Type B pancreatic cell (in vitro differentiated cells): ENCODE measurements at regions not wholly inside any gene's neighbourhood (a gene's known extent, or its start where the extent isn't known, plus 50 kb on each side); places are given as distances from the start of the nearest gene placed in this dataset.

Experiments
- DNase-seq: peaks from one replicate; pipeline ENCODE4 v3.0.0; 2021; ENCODE audit warnings: mixed read lengths; ENCODE audit not compliant: unreplicated experiment; ENCODE audit errors: extremely low spot score
- H3K27ac Mint-ChIP-seq: 2 replicates; pipeline ENCODE4 v1.8.0; 2021; ENCODE audit warnings: mild to moderate bottlenecking, mixed read lengths
- H3K27me3 Mint-ChIP-seq: 2 replicates; pipeline ENCODE4 v1.8.0; 2021; ENCODE audit warnings: mixed read lengths
- H3K36me3 Mint-ChIP-seq: 2 replicates; pipeline ENCODE4 v1.8.0; 2021; ENCODE audit warnings: mixed read lengths
- H3K4me1 Mint-ChIP-seq: one replicate; pipeline ENCODE4 v1.8.0; 2021; ENCODE audit warnings: mixed read lengths; ENCODE audit not compliant: unreplicated experiment
- H3K4me3 Mint-ChIP-seq: 2 replicates; pipeline ENCODE4 v1.8.0; 2021; ENCODE audit warnings: mild to moderate bottlenecking, mixed read lengths
- H3K9me3 Mint-ChIP-seq: 2 replicates; pipeline ENCODE4 v1.8.0; 2021; ENCODE audit warnings: mixed read lengths
- CTCF ChIP-seq: fragments of 200-600 bp; sonication (generic); conservative IDR thresholded peaks from 2 replicates; pipeline ENCODE4 v1.5.0; 2021; ENCODE audit warnings: antibody characterized with exemption, mild to moderate bottlenecking

- Mint-ChIP-seq H3K36me3 (no peaks in the 10 kb centered on the region), H3K9me3 (peaks cover 4% of the 10 kb centered on the region), H3K27ac (no peak overlapping the region), H3K4me1 (no peaks in the 10 kb centered on the region), H3K27me3 (no peaks in the 10 kb centered on the region), H3K4me3 (no peak overlapping the region)
- TF ChIP-seq CTCF = no peak
- no peak for DNase-seq
Measured at GRCh38 chr2:144825331-144826020, 305.6 kb upstream of the ZEB2 start.

GRCh38 chr2:144824306-144825080 lies 304.6 kb upstream of the ZEB2 start:
- no peak for TF ChIP-seq CTCF
- Mint-ChIP-seq H3K36me3 (no peaks in the 10 kb centered on the region), H3K9me3 (peaks cover 4% of the 10 kb centered on the region), H3K4me1 (no peaks in the 10 kb centered on the region), H3K27me3 (no peaks in the 10 kb centered on the region), H3K4me3 (no peak overlapping the region), H3K27ac (no peak overlapping the region)
- no peak for DNase-seq

GRCh38 chr2:144822966-144823365 lies 303.0 kb upstream of the ZEB2 start:
- no peaks in the 10 kb centered on the region for H3K4me1 Mint-ChIP-seq

GRCh38 chr2:144812288-144812687 lies 292.4 kb upstream of the ZEB2 start:
- no peaks in the 10 kb centered on the region for H3K36me3 Mint-ChIP-seq
- H3K27ac Mint-ChIP-seq = no peak overlapping the region
- TF ChIP-seq CTCF = no peak
- no peaks in the 10 kb centered on the region for H3K9me3 Mint-ChIP-seq
- no peak overlapping the region for H3K4me3 Mint-ChIP-seq
- peaks cover 6% of the 10 kb centered on the region for H3K4me1 Mint-ChIP-seq
- DNase-seq = no peak
- H3K27me3 Mint-ChIP-seq = peaks cover 4% of the 10 kb centered on the region

More at GRCh38 chr2:144822966-144823365, 303.0 kb upstream of the ZEB2 start:
- Mint-ChIP-seq H3K4me3 (no peak overlapping the region), H3K36me3 (no peaks in the 10 kb centered on the region), H3K27me3 (no peaks in the 10 kb centered on the region), H3K9me3 (peaks cover 4% of the 10 kb centered on the region), H3K27ac (no peak overlapping the region)
- DNase-seq = no peak
- TF ChIP-seq CTCF = no peak

DNA sequence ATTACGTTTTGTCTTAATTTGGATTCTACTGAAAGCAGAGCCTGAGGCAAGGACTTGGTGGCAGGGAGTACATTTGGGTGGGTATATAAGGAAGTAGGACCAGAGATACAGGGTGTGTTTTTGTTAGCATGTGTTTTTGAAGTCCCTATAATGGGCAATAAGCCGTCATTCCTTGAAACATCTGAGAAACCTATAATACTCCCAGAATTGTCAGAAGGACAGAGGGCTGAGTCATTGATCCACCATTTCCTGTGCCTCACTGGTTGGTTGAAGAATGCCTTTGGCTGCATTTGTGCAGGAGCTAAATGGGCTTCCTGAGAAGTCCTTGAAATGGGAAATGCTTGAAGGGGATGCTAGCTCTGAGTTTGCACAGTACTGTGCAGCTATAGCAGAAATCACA lies 281.8 kb upstream of the ZEB2 start:
- Mint-ChIP-seq H3K36me3 (no peaks in the 10 kb centered on the region), H3K27ac (no peak overlapping the region), H3K9me3 (no peaks in the 10 kb centered on the region), H3K4me1 (no peaks in the 10 kb centered on the region), H3K4me3 (no peak overlapping the region), H3K27me3 (no peaks in the 10 kb centered on the region)
- DNase-seq = no peak
- no peak for TF ChIP-seq CTCF
